Panc1 (cell line): ENCODE measurements at regions not wholly inside any gene's neighbourhood (a gene's known extent, or its start where the extent isn't known, plus 50 kb on each side); places are given as distances from the start of the nearest gene placed in this dataset.

Experiments used
- ATAC-seq: fragments of 200-7000 bp; cut with Tn5 transposase; 2 replicates; pipeline ENCODE4 v1.9.1; 2020; ENCODE audit warnings: mild to moderate bottlenecking, moderate library complexity
- BruUV-seq: library from RNA; stranded (reverse); fragments of 400-500 nt; replicated peaks from 2 replicates; lab custom pipeline; 2021; lab: Mats Ljungman, UMichigan
- CTCF ChIA-PET: fragments of 300-600 bp; sonication (Branson Sonifier 250); formaldehyde crosslinking; loops from one replicate; lab custom pipeline; 2022; ENCODE audit warnings: antibody characterized with exemption; lab: Charles Lee
- POLR2A ChIA-PET: fragments of 300-600 bp; sonication (Branson Sonifier 250); formaldehyde crosslinking; loops from one replicate; lab custom pipeline; 2022; ENCODE audit warnings: antibody characterized with exemption; lab: Charles Lee
- DNase-seq: peaks from one replicate; pipeline ENCODE4 v3.0.0-alpha.2; 2010; ENCODE audit warnings: low read depth, low spot score
- H3K27ac ChIP-seq: 2 replicates; pipeline ENCODE4 v1.5.1; 2011; ENCODE audit warnings: mild to moderate bottlenecking, low read length, inconsistent platforms
- H3K27me3 ChIP-seq: fragments of 200-500 bp; sonication (Bioruptor generic); 2 replicates; pipeline ENCODE4 v1.6.0; 2014; ENCODE audit warnings: low read length, inconsistent platforms; ENCODE audit not compliant: control insufficient read depth, insufficient read depth
- H3K36me3 ChIP-seq: fragments of 200-500 bp; sonication (Bioruptor generic); 2 replicates; pipeline ENCODE4 v1.5.1; 2014; ENCODE audit warnings: inconsistent platforms, mild to moderate bottlenecking, low read length, moderate library complexity; ENCODE audit not compliant: control insufficient read depth, insufficient read depth
- H3K4me1 ChIP-seq: 2 replicates; pipeline ENCODE4 v1.5.1; 2011; ENCODE audit warnings: inconsistent platforms, mild to moderate bottlenecking, low read length, moderate library complexity; ENCODE audit not compliant: control insufficient read depth, insufficient read depth
- H3K4me3 ChIP-seq, 2 experiments: 2 replicates each; pipeline ENCODE4 v1.5.1; 2011 to 2012; ENCODE audit warnings: low read depth in 2 of 2, low read length in 2 of 2, mild to moderate bottlenecking in 2 of 2, inconsistent platforms in 1 of 2, moderate library complexity in 1 of 2
- H3K9me3 ChIP-seq: fragments of 200-500 bp; sonication (Bioruptor generic); 2 replicates; pipeline ENCODE4 v1.5.1; 2014; ENCODE audit warnings: low read depth, mild to moderate bottlenecking, inconsistent platforms, low read length, moderate library complexity; ENCODE audit not compliant: control insufficient read depth, insufficient read depth
- CTCF ChIP-seq: fragments of 450-650 bp; IDR thresholded peaks from 2 replicates; pipeline ENCODE4 v1.5.1; 2017; ENCODE audit warnings: mild to moderate bottlenecking
- POLR2AphosphoS5 ChIP-seq: IDR thresholded peaks from 2 replicates; pipeline ENCODE4 v1.6.1; 2012; ENCODE audit warnings: mild to moderate bottlenecking, low read depth, low read length, moderate library complexity
- REST ChIP-seq, 2 experiments: IDR thresholded peaks; 2 replicates each; pipeline ENCODE4 v1.6.1; 2011 to 2012; ENCODE audit warnings: low read depth in 2 of 2, control low read depth in 1 of 2, low read length in 1 of 2, mild to moderate bottlenecking in 1 of 2, moderate library complexity in 1 of 2; ENCODE audit not compliant: insufficient read depth in 1 of 2
- SIN3A ChIP-seq: IDR thresholded peaks from 2 replicates; pipeline ENCODE4 v1.6.1; 2012; ENCODE audit warnings: low read depth, mild to moderate bottlenecking, low read length, moderate library complexity, borderline replicate concordance; ENCODE audit not compliant: insufficient read depth
- TCF7L2 ChIP-seq: IDR thresholded peaks from 2 replicates; pipeline ENCODE4 v1.6.1; 2011; ENCODE audit warnings: mild to moderate bottlenecking, low read depth, low read length, inconsistent platforms
- in situ Hi-C: cut with HindIII; loops from 2 replicates; pipeline ENCODE4 v1.10.0; 2016; ENCODE audit warnings: low sequenced_read_pairs, low pct_unique_long_range_greater_than_20kb
- intact Hi-C: fragments of 100-400 bp; cut with micrococcal nuclease; formaldehyde crosslinking; loops from one replicate; pipeline ENCODE4 v1.10.0; 2022; ENCODE audit not compliant: unreplicated experiment

- ChIA-PET CTCF (no interaction called here), POLR2A (no interaction called here)
- no TSS peak for BruUV-seq
- Histone ChIP-seq H3K4me3 (no peak overlapping the region), H3K36me3 (no peaks in the 10 kb centered on the region), H3K9me3 (no peaks in the 10 kb centered on the region), H3K4me1 (no peaks in the 10 kb centered on the region), H3K27ac (no peak overlapping the region), H3K27me3 (no peaks in the 10 kb centered on the region)
- in situ Hi-C loops = no loop called here
- no peak for DNase-seq
- intact Hi-C loops = no loop called here
- TF ChIP-seq POLR2AphosphoS5 = no peak
- TF ChIP-seq REST (IDR thresholded peaks at IDR 0.05; ENCODE audit: insufficient read depth in 1 of 2, low read depth in 2 of 2, low read length in 1 of 2) = no peak
- TF ChIP-seq TCF7L2 = no peak
- TF ChIP-seq SIN3A = no peak
- TF ChIP-seq CTCF = no peak
- no peak for ATAC-seq
Measured at GRCh38 chr4:12296366-12296765, 867.7 kb upstream of the HS3ST1 start.

GRCh38 chr4:12293906-12294525, 865.3 kb upstream of the HS3ST1 start:
- H3K4me3 ChIP-seq = no peak overlapping the region
- in situ Hi-C loops = no loop called here
- TF ChIP-seq TCF7L2 (no peak), POLR2AphosphoS5 (no peak), REST (IDR thresholded peaks at IDR 0.05; ENCODE audit: insufficient read depth in 1 of 2, low read depth in 2 of 2, low read length in 1 of 2) (no peak), CTCF (no peak), SIN3A (no peak)
- no peaks in the 10 kb centered on the region for H3K9me3 ChIP-seq
- intact Hi-C loops = no loop called here
- POLR2A ChIA-PET = no interaction called here
- ATAC-seq (no peak), DNase-seq (no peak)
- H3K27me3 ChIP-seq = no peaks in the 10 kb centered on the region
- no peaks in the 10 kb centered on the region for H3K36me3 ChIP-seq
- no peaks in the 10 kb centered on the region for H3K4me1 ChIP-seq
- BruUV-seq = no TSS peak
- no peak overlapping the region for H3K27ac ChIP-seq
- CTCF ChIA-PET = no interaction called here
